ENCODE measurements at regions not wholly inside any gene's neighbourhood (a gene's known extent, or its start where the extent isn't known, plus 50 kb on each side); places are given as distances from the start of the nearest gene placed in this dataset.

DNA sequence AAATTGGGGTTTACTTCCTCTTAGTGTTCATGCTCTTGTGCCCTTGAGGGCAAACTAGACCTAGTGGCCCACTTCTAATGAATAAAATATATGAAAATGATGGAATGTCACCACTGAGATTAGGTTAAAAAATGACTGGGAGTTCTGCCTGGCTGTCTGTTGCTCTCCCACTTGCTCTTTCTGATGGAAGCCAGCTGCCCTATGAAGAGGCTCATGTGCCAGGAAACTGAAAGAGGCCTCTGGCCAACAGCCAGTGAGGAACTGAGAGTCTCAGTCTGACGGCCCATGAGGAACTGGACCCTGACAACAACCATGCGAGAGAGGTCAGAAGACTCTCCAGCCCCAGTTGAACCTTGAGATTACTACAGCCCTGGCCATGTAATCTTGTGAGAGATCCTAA lies 107.1 kb upstream of the FHIT start:
- POLR2A ChIA-PET: no interaction called here
- Histone ChIP-seq H3K36me3 (replicated peaks in 1 of 2; ENCODE audit: control insufficient read depth in 1 of 2, insufficient read depth in 2 of 2, low read length in 1 of 2) (no peaks in the 10 kb centered on the region), H4K20me1 (ENCODE audit: insufficient read depth) (no peaks in the 10 kb centered on the region), H3K4me3 (ENCODE audit: low read depth in 2 of 2, low read length in 1 of 2) (no peak overlapping the region), H3K9me2 (no peaks in the 10 kb centered on the region), H3K9ac (no peak overlapping the region), H3K27me3 (ENCODE audit: insufficient read depth) (no peaks in the 10 kb centered on the region), H3K4me2 (no peak overlapping the region), H3K79me2 (ENCODE audit: insufficient read depth) (no peaks in the 10 kb centered on the region), H3F3A (replicated peaks; ENCODE audit: insufficient read depth) (no peaks in the 10 kb centered on the region), H3K9me3 (no peaks in the 10 kb centered on the region), H3K4me1 (ENCODE audit: control insufficient read depth in 1 of 2, insufficient read depth in 2 of 2, low read depth in 1 of 2, low read length in 1 of 2) (peaks cover 0 to 13% of the 10 kb centered on the region in 2 experiments; a peak in 2 of 4 replicates), H2AFZ (ENCODE audit: low read depth) (no peak overlapping the region), H3K27ac (ENCODE audit: low read depth in 2 of 2, low read length in 1 of 2) (peak overlapping the region in 1 of 2 experiments; percentile 95; a peak in 2 of 4 replicates)
- CTCF ChIA-PET: no interaction called here
- peak; percentile 47 for DNase-seq
- WGBS (ENCODE audit: low lambda C conversion rate): no CpG with 5 or more reads among the region's 2 CpGs
- peak; percentile 91 for TF ChIP-seq RCOR1 (IDR thresholded peaks at IDR 0.05; ENCODE audit: low read length)
- TF ChIP-seq SIN3A (IDR thresholded peaks at IDR 0.05; ENCODE audit: borderline replicate concordance, low read depth, low read length): 0 out of 2 replicates have a peak, but pooled peaks have one; percentile 23
- peak; percentile 79 for TF ChIP-seq TCF12 (IDR thresholded peaks at IDR 0.05)
- TF ChIP-seq FOXJ3 (CRISPR knock-in tag; IDR thresholded peaks at IDR 0.05): peak; percentile 78
- TF ChIP-seq JUND (IDR thresholded peaks at IDR 0.05): peak; percentile 8; the same call in 1 of the 2 replicates
- TF ChIP-seq CHD2 (IDR thresholded peaks at IDR 0.05; ENCODE audit: low read length, partially characterized antibody): peak; percentile 64
- TF ChIP-seq TEAD4 (IDR thresholded peaks at IDR 0.05; ENCODE audit: borderline replicate concordance, insufficient read depth): 0 out of 2 replicates have a peak, but pooled peaks have one; percentile 38
- TF ChIP-seq, protein P1, sequence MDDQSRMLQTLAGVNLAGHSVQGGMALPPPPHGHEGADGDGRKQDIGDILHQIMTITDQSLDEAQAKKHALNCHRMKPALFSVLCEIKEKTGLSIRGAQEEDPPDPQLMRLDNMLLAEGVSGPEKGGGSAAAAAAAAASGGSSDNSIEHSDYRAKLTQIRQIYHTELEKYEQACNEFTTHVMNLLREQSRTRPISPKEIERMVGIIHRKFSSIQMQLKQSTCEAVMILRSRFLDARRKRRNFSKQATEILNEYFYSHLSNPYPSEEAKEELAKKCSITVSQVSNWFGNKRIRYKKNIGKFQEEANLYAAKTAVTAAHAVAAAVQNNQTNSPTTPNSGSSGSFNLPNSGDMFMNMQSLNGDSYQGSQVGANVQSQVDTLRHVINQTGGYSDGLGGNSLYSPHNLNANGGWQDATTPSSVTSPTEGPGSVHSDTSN (IDR thresholded peaks at IDR 0.05): peak; percentile 60
- TF ChIP-seq YY1 (IDR thresholded peaks at IDR 0.05; ENCODE audit: low read depth): no peak
- no peak; the same call in 1 of the 2 replicates for TF ChIP-seq SMC3 (IDR thresholded peaks at IDR 0.05; ENCODE audit: low read depth, low read length)
- peak; percentile 45; the same call in 1 of the 2 replicates for TF ChIP-seq GATA2 (CRISPR knock-in tag; IDR thresholded peaks at IDR 0.05)
- TF ChIP-seq FOXM1 (IDR thresholded peaks at IDR 0.05; ENCODE audit: low read depth): no peak
- TF ChIP-seq, protein P2, sequence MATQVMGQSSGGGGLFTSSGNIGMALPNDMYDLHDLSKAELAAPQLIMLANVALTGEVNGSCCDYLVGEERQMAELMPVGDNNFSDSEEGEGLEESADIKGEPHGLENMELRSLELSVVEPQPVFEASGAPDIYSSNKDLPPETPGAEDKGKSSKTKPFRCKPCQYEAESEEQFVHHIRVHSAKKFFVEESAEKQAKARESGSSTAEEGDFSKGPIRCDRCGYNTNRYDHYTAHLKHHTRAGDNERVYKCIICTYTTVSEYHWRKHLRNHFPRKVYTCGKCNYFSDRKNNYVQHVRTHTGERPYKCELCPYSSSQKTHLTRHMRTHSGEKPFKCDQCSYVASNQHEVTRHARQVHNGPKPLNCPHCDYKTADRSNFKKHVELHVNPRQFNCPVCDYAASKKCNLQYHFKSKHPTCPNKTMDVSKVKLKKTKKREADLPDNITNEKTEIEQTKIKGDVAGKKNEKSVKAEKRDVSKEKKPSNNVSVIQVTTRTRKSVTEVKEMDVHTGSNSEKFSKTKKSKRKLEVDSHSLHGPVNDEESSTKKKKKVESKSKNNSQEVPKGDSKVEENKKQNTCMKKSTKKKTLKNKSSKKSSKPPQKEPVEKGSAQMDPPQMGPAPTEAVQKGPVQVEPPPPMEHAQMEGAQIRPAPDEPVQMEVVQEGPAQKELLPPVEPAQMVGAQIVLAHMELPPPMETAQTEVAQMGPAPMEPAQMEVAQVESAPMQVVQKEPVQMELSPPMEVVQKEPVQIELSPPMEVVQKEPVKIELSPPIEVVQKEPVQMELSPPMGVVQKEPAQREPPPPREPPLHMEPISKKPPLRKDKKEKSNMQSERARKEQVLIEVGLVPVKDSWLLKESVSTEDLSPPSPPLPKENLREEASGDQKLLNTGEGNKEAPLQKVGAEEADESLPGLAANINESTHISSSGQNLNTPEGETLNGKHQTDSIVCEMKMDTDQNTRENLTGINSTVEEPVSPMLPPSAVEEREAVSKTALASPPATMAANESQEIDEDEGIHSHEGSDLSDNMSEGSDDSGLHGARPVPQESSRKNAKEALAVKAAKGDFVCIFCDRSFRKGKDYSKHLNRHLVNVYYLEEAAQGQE (IDR thresholded peaks at IDR 0.05; ENCODE audit: low read depth, low read length): no peak
- peak; percentile 35; the same call in 1 of the 2 replicates for TF ChIP-seq NFIC (IDR thresholded peaks at IDR 0.05; ENCODE audit: borderline replicate concordance)
- TF ChIP-seq MEF2A (IDR thresholded peaks at IDR 0.05; ENCODE audit: borderline replicate concordance, low read depth): no peak
- TF ChIP-seq TAF1 (IDR thresholded peaks at IDR 0.05; ENCODE audit: borderline replicate concordance, low read depth, low read length): no peak
- peak; percentile 66 for TF ChIP-seq POLR2AphosphoS5 (IDR thresholded peaks at IDR 0.05; ENCODE audit: low read depth, low read length)
- TF ChIP-seq GABPA (IDR thresholded peaks at IDR 0.05; ENCODE audit: low read depth): no peak
- no peak for TF ChIP-seq FOSL2 (IDR thresholded peaks at IDR 0.05; ENCODE audit: borderline replicate concordance, low read depth)
- TF ChIP-seq EP300 (IDR thresholded peaks at IDR 0.05; ENCODE audit: borderline replicate concordance in 1 of 2, low read depth in 1 of 2, low read length in 1 of 2): peak; percentile 31 to 95; a peak in 3 of 4 replicates
- peak; percentile 65 for TF ChIP-seq MXI1 (IDR thresholded peaks at IDR 0.05; ENCODE audit: low read depth, low read length)
- TF ChIP-seq, protein P3, sequence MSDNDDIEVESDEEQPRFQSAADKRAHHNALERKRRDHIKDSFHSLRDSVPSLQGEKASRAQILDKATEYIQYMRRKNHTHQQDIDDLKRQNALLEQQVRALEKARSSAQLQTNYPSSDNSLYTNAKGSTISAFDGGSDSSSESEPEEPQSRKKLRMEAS (IDR thresholded peaks at IDR 0.05; ENCODE audit: low read depth): no peak
- TF ChIP-seq RAD21 (IDR thresholded peaks at IDR 0.05; ENCODE audit: low read length): peak; percentile 32
